Fibroblast of the aortic adventitia (primary cell): ENCODE measurements at regions not wholly inside any gene's neighbourhood (a gene's known extent, or its start where the extent isn't known, plus 50 kb on each side); places are given as distances from the start of the nearest gene placed in this dataset.
A peak's percentile ranks its signal among the peaks of the same experiment; 100 is the strongest.

ENCODE experiments used
- DNase-seq: peaks from one replicate; pipeline ENCODE4 v3.0.0-alpha.2; 2010; ENCODE audit warnings: low read depth
- H3K4me3 ChIP-seq: 2 replicates; pipeline ENCODE4 v1.5.1; 2011; ENCODE audit warnings: low read depth, mild to moderate bottlenecking, control low read depth, low read length, moderate library complexity
- CTCF ChIP-seq: IDR thresholded peaks from 2 replicates; pipeline ENCODE4 v1.5.1; 2011; ENCODE audit warnings: mild to moderate bottlenecking, low read length, control low read depth, inconsistent platforms; ENCODE audit not compliant: insufficient read depth

- TF ChIP-seq CTCF: no peak
- H3K4me3 ChIP-seq: no peak overlapping the region
- peak; percentile 8 for DNase-seq
Observed at GRCh38 chr1:80988926-80989325, 811.8 kb upstream of the ADGRL2 start.

DNA sequence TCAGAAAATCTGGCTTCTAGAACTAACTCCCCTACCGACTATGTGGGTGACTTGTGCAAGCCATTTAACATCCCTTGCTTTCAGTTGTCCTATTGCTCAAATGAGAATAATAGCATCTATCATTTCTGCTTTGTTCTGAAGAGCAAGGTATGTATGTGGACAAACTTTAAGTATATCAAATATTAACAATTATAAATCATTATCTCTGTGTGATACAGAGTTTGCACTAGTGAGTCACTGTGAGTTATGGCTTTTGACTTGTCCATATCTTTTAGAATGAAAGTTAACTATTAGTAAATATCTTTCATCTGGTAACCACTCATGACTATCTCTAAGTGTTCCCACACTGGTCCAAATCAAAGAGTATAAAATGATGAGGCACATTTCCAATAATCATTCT, 812.9 kb upstream of the ADGRL2 start:
- no peak for DNase-seq
- H3K4me3 ChIP-seq: no peak overlapping the region
- TF ChIP-seq CTCF: no peak

- DNase-seq: peak; percentile 5
- TF ChIP-seq CTCF: no peak
- H3K4me3 ChIP-seq: no peak overlapping the region
Observed at GRCh38 chr1:80987106-80987505, 813.6 kb upstream of the ADGRL2 start.

DNA sequence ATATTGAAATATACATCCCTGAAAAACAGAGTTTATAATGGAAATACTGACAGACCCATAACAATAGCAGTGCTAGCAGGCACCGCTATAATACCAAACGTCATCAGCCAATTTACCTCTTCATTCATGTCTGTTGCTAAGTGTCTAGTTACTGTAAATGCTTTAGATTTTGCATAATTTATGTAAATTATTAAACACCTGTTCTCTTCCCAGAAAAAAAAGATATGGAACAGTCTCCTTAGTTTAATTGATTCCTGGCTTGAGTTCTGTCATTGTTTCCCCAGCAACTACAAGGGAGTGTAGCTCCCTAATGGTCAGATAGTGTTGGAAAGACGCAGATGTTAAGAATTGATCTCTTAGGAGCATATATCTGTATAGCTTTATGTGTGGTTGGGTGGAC, 817.9 kb upstream of the ADGRL2 start:
- no peak for TF ChIP-seq CTCF
- DNase-seq: no peak
- no peak overlapping the region for H3K4me3 ChIP-seq

- H3K4me3 ChIP-seq: no peak overlapping the region
- TF ChIP-seq CTCF: no peak
- no peak for DNase-seq
Observed at GRCh38 chr1:80973101-80973500, 827.6 kb upstream of the ADGRL2 start.

DNA sequence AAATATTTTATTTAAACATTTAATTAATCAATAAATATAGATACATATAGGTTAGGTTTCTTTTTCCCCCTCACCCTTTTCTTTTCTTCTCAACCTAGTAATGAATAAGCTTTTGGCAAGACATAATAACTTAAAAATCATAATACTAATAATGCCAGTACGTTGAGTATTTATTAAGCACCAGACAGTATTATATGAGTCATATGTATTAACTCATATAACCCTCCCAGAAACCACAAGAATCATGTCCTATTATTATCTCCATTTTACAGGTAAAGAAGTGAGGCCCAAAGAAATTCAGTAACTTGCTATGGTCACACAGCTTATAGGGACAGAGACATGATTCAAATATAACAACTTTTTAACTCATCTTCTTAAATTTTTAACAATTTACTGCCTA, 834.5 kb upstream of the ADGRL2 start:
- no peak for TF ChIP-seq CTCF
- DNase-seq: no peak
- no peak overlapping the region for H3K4me3 ChIP-seq

DNA sequence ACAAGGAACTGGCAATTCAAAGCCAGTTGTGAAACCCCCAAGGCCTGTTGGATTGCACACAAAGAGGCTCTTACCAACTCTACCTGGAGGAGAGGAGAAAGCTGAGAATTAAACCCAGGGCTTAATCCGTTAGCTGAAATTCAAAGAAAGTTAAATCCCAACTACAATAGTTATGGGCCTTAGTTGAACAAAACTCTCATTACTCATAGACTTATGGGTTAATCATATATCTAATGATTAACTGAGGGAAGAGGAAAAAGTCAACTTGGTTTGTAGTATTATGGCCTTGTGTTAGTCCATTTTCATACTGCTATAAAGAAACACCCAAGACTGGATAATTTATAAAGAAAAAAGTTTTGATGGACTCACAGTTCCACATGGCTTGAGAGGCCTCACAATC, 838.2 kb upstream of the ADGRL2 start:
- no peak for DNase-seq
- TF ChIP-seq CTCF: no peak
- no peak overlapping the region for H3K4me3 ChIP-seq
